ENCODE measurements at regions not wholly inside any gene's neighbourhood (a gene's known extent, or its start where the extent isn't known, plus 50 kb on each side); places are given as distances from the start of the nearest gene placed in this dataset.
"Not testable (repeated sequence)": the region's sequence is repeated elsewhere in the genome, so short reads cannot be mapped to it uniquely, and the experiment has no call there.

DNA sequence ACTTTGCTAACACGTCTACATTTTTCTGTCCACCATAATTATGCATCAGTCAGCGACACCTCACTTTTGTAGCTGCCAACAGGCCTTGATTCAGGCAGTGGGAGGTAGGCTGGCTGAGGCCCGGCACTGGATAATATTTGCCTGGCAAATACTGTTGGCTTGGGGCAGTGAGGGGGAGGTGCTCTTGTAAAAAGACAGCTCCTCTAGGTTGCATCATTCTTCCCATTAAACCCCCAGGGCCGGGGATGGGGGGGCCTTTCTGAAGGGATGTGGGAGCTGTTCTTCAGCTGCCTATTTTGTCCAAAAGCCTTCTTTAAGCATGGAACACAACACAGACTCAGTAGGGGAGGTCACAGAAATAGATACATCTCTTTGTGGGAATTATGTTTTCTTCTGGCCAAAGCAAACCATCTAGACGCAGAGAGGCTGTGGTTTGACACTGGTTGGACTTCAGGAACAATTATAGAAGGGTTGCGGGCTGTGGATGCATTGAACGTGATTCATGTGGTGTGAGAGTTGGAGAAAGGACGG lies 338.3 kb upstream of the NT5E start:
- no peak for DNase-seq (ENCODE audit: low read depth in 4 of 4, low spot score in 3 of 4)

GRCh38 chr6:85110943-85111342 lies 338.9 kb upstream of the NT5E start:
- no peak for DNase-seq (ENCODE audit: low read depth in 4 of 4, low spot score in 3 of 4)

- DNase-seq (ENCODE audit: low read depth in 4 of 4, low spot score in 3 of 4) = no peak
Measured at GRCh38 chr6:85107701-85108100, 342.2 kb upstream of the NT5E start.

DNA sequence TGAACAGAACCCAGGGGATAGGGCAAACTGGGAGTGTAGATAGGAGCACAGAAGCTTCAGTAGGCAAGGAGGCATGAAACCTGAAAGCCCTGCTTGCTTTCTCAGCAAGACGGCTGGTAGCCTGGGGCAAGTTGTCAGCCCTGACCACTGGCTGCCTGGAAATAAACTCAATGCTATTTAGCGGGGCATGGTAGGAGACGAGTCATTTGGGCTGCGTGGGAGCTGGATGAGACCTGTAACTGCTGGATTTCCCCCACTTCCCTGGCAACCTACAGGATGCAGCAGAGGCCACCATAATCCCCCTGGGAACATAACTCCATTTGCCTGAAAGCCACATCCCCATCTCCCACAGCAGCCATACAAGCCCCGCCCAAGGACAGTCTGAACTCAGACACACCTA lies 332.6 kb upstream of the TBX18 start:
- no peak for DNase-seq (ENCODE audit: low read depth in 4 of 4, low spot score in 3 of 4)

DNA sequence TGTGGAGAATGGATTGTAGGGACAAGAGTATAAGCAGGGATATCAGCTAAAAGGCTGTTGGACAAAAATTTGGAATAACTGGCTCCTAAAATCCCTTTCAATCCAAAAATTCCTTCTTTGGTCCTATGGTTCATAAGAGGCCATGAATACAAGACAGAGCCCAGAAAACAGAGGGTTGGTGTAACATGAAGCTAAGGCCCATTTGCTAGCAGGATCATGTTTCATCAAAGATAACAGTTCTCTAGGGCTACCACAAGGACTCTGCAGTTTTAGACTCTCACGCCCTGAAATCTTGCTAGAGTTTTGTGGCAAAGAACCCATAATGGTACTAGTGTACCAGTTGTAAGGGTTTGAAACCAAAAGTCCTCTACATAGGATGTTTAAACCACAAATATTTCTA lies 327.8 kb upstream of the TBX18 start:
- DNase-seq (ENCODE audit: low read depth in 4 of 4, low spot score in 3 of 4) = no peak

GRCh38 chr6:85089255-85089654 lies 324.9 kb upstream of the TBX18 start:
- DNase-seq (ENCODE audit: low read depth in 4 of 4, low spot score in 3 of 4) = no peak

- DNase-seq (ENCODE audit: low read depth in 4 of 4, low spot score in 3 of 4) = no peak
Measured at GRCh38 chr6:85085875-85086274, 321.5 kb upstream of the TBX18 start.

DNA sequence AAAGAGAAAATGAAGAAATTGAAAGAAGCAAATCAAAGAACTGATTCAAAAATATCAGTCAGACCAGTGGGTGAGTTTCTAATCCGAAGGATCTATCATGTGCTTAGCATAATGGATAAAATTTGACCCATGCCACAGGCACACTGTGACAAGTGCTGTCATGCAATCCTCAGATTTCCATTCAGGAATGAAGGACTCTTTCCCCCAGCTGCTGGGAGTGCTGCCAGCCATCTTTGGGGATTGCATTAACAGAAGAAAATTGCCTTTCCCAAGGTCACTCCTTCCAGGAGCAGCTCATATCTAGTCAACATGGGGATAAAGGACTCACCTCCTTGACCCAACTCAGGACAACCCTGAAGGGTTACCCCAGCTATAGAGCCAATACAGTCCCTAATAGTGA lies 316.7 kb upstream of the TBX18 start:
- no peak for DNase-seq (ENCODE audit: low read depth in 4 of 4, low spot score in 3 of 4)

- DNase-seq (ENCODE audit: low read depth in 4 of 4, low spot score in 3 of 4) = no peak
Measured at GRCh38 chr6:85079761-85080160, 315.4 kb upstream of the TBX18 start.

- no peak for DNase-seq (ENCODE audit: low read depth in 4 of 4, low spot score in 3 of 4)
Measured at GRCh38 chr6:85078058-85078457, 313.7 kb upstream of the TBX18 start.

DNA sequence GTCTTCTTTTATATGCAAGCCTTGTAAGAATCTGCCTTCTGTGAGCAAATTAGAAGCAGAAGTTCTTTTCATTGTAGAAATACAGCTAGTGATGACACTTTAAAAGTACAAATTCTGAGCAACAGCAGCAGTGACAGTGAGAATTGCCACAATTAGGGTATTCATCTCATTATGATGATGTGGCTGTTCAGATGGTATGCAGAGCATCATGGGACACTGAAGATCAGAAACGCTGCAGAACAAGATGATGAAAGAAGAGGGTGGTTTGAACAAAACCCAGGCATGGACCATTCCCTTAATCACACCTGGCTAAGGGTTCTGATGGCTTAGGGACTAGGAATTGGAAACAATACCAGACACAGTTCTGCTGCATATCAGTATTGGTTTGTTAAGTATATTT lies 312.7 kb upstream of the TBX18 start:
- DNase-seq (ENCODE audit: low read depth in 4 of 4, low spot score in 3 of 4) = no peak

GRCh38 chr6:85071845-85072244 lies 307.4 kb upstream of the TBX18 start:
- DNase-seq (ENCODE audit: low read depth in 4 of 4, low spot score in 3 of 4) = not testable (repeated sequence)

- DNase-seq (ENCODE audit: low read depth in 4 of 4, low spot score in 3 of 4) = no peak
Measured at GRCh38 chr6:85069577-85069976, 305.2 kb upstream of the TBX18 start.

DNA sequence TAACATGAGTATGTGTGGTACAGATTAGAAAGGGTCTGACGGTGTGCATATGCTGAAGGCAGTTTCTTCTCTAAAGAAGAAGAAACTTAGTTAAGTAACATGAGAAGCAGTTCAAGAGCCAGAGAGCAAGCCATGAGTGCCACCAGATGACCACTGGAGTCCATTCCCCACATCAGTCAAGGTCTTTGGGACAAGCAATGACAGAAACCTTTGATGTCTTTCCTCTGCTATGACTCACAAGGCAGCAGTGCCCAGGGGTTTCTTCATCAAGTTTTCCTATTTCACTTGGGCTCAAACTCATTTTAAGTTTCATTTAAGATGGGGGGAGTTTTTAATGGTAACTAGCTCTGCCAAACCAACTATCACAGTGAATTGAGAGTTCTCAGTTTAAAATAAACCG lies 303.8 kb upstream of the TBX18 start:
- no peak for DNase-seq (ENCODE audit: low read depth in 4 of 4, low spot score in 3 of 4)

- DNase-seq (ENCODE audit: low read depth in 4 of 4, low spot score in 3 of 4) = no peak
Measured at GRCh38 chr6:85066266-85066665, 301.9 kb upstream of the TBX18 start.

GRCh38 chr6:85065831-85066230 lies 301.4 kb upstream of the TBX18 start:
- DNase-seq (ENCODE audit: low read depth in 4 of 4, low spot score in 3 of 4) = no peak

DNA sequence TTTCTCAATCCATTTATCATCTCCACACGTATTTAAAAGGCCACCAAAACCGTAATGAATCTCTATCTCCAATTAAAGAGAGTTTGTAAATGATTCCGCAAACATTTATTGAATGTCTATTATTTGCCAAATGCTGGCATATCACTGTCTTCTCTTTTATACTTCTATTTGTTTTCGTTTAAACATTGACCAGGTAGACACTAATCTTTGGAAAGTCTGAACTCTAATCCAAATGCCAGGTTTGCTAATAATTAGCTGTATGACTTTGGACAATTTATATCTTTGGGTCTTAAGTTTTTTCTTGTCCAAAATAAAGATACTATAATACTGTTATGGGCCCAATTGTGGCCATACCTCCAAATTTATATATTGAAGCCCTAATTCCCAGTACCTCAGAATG lies 299.2 kb upstream of the TBX18 start:
- no peak for DNase-seq (ENCODE audit: low read depth in 4 of 4, low spot score in 3 of 4)

GRCh38 chr6:85062884-85063283 lies 298.5 kb upstream of the TBX18 start:
- DNase-seq (ENCODE audit: low read depth in 4 of 4, low spot score in 3 of 4) = no peak

DNA sequence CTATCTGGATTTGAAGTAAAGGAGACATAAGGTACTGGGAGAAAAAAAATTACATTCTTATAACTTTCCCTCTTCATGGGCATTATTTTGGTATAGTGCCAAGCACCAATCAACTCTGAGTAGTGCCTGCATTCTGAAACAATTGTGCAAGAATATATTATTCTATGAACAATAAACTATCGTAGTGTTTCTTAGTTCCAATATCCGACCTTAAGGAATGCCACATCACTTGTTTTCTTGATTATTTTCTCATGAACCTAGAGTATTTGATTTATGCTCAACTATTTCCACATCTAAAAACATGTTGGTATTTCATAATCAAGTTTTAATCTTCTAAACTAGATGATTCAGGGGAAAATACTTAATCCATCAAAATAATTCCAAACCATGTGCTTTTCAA lies 294.4 kb upstream of the TBX18 start:
- no peak for DNase-seq (ENCODE audit: low read depth in 4 of 4, low spot score in 3 of 4)

GRCh38 chr6:85050149-85050548 lies 285.8 kb upstream of the TBX18 start:
- DNase-seq (ENCODE audit: low read depth in 4 of 4, low spot score in 3 of 4) = no peak

DNA sequence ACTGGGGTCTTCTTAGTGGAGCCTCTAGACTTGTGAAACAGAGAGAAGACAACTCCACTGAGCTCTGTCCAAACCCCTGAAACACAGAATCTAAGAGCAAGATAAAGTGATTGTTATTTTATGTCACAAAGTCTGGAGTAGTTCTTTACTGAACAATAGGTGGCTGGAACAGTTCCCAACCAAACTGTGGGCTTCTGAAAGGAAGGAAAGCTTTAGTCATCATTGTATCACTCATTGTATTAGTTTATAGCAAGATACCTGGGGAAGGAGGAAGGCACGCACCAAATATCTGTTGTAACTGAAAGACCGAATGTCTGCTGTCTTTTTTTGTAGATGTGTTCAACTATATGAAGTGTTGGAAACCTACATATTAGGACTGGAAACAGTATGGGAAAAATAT lies 284.9 kb upstream of the TBX18 start:
- no peak for DNase-seq (ENCODE audit: low read depth in 4 of 4, low spot score in 3 of 4)

- DNase-seq (ENCODE audit: low read depth in 4 of 4, low spot score in 3 of 4) = no peak
Measured at GRCh38 chr6:85047818-85048217, 283.4 kb upstream of the TBX18 start.

DNA sequence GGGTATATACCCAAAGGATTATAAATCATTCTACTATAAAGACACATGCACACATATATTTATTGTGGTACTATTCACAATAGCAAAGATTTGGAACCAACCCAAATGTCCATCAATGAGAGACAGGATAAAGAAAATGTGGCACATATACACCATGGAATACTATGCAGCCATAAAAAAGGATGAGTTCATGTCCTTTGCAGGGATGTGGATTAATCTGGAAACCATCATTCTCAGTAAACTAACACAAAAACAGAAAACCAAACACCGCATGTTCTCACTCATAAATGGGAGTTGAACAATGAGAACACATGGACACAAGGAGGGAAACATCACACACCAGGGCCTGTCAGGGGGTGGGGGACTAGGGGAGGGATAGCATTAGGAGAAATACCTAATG lies 281.4 kb upstream of the TBX18 start:
- DNase-seq (ENCODE audit: low read depth in 4 of 4, low spot score in 3 of 4) = not testable (repeated sequence)

GRCh38 chr6:85044361-85044760 lies 280.0 kb upstream of the TBX18 start:
- peak in 1 of 4 donors; percentile 1 for DNase-seq (ENCODE audit: low read depth in 4 of 4, low spot score in 3 of 4)

Measured in left renal pelvis (tissue), 4 donors.